GM21619 (cell line): ENCODE measurements at regions not wholly inside any gene's neighbourhood (a gene's known extent, or its start where the extent isn't known, plus 50 kb on each side); places are given as distances from the start of the nearest gene placed in this dataset.

Experiments
- ATAC-seq: cut with Tn5 transposase; IDR thresholded peaks from one replicate; pipeline ENCODE4 v1.9.1; 2021; ENCODE audit not compliant: unreplicated experiment

- no peak for ATAC-seq
Observed at GRCh38 chr5:54656261-54656728, 138.7 kb downstream of the SNX18 start.

GRCh38 chr5:54655761-54656160 lies 138.2 kb downstream of the SNX18 start:
- ATAC-seq, result no peak

DNA sequence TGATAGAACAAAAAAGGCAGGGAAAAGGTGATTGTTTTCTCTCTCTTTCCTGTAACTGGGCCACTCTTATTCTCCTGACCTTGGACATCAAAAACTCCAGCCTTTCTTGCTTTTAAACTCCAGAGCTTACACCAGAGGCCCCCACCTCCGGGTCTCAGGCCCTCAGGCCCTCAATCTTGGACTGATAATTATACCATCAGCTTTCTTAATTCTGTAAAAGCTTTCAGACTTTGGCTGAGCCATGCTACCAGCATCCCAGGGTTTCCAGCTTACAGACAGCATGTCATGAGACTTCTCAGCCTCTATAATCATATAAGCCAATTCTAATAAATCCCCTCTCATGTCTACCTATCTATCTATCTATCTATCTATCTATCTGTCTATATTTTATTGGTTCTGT lies 137.7 kb downstream of the SNX18 start:
- ATAC-seq, result no peak

DNA sequence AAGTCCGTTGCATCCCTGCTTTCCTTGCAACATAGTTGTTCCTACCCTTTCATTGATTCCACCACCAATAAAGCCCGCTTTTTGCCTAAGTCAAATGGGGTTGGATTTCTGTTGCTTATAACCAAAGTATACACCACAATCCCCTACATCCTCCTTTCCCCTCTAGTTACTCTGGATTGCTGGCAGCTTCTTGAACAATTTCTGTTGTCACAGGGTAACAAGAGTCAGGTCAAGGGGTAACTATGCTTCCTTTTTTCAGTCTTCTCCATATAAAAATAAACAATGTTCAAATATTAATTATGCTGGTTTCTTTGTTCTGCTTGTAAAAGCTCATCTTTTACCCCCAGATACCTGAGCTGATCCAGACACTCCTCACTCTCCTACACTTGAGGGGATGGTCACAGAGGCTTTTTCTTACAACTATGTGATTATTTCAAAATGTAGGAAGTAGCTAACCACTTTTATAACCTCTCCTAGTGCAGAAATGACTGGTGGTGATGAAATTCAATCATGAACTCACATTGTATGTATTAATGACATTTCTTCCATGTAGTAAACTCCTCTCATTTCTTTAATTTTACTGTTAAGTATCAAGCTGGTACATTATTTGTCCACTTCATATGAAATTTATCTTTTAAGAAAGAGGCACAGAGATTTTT lies 136.5 kb downstream of the SNX18 start:
- ATAC-seq, result no peak

DNA sequence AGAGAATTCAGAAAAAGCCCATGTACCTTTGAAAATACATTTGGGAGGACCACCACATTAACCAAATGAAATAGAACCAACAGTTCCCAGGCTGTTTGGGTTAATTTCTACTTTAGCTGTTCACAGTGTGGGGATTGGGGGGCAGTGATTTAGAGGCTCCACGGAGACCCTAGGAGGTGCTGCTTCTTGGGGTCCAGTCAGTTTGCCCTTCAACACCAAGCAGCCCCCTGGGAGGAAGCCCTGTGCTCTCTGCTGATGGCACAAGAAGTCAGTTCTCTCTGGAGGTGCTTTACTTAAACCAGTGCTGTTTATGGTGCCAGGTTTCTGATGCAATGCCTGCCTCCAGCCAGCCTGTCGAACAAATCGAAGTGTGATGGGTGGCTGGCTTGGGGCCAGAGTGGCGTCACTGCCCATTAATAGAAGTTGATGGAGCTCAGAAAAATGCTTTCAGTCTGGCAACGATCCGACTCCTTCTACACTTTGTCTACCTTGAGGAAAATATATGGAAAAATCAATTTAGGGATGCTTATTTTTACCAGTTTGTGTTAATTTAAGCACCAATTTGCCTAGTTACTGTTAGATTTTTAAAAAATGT lies 134.0 kb downstream of the SNX18 start:
- no peak for ATAC-seq

DNA sequence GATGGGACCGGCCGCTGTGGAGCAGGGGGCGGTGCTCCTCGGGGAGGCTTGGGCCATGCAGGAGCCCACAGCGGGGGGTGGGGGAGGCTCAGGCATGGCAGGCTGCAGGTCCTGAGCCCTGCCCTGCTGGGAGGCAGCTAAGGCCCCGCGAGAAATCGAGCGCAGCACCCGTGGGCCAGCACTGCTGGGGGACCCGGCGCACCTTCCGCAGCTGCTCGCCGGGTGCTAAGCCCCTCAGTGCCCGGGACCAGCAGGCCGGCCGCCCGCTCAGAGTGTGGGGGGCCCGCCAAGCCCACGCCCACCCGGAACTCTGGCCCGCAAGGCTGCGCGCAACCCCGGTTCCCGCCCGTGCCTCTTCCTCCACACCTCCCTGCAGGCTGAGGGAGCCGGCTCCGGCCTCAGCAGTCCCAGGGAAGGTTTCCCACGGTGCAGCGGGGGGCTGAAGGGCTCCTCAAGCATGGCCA lies 131.5 kb downstream of the SNX18 start:
- ATAC-seq, result no peak

DNA sequence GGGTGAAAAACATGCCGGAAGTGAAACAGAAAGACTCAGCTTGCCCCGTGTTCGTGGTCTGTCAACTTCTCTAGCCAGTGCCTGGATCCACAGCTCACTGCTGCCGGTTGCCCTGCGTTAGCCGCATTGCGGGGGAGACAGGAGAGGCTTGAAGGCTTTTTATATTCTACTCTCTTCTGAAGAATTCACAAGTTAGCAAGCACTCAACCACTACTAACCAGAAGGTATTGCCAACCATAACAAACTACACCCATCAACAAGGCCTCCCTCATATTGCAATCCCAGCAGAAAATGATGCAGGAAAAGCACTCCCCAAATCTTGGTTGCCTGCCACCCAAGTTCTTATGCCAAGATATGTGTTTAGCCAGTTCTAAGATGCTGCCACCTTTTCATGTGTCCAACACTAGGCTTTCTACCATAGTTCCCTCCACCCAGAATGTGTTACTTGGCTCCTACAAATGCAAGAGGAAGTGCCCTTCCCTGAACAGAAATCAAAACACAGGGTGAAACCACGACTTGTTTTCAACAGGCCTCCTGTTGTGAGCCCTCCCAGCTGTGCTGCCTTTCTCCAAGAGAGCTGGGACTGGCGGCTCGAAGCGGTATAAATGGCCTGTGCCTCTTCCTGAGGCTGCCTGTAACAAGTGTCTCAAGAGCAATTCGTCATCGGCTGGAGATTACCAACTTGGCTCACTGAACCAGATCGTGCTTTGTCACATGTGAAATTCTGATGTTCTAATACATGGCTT lies 129.0 kb downstream of the SNX18 start:
- peak; percentile 86 for ATAC-seq

- no peak for ATAC-seq
Observed at GRCh38 chr5:54645882-54646355, 128.4 kb downstream of the SNX18 start.

GRCh38 chr5:54644226-54644625 lies 126.7 kb downstream of the SNX18 start:
- ATAC-seq, result no peak

GRCh38 chr5:54643685-54644106 lies 126.1 kb downstream of the SNX18 start:
- ATAC-seq, result no peak

DNA sequence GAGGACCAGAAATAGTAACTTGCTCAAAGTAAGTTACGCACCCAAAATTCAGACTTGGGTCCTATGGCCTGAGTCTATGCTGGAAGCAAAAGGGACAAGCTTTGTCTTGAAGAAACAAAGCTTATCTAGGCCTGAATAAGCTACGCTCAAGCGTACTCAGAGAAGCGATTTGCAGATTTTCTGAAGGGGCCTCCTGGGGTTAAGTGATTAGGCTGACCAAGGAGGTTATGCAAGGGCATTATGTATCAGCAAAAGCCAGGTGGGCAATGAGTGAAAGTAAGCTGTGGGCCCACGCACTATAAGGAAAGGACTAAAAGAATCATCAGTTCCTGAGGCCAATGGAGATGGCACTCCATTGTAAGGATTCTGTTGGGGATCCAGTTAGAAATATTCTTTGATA lies 122.1 kb downstream of the SNX18 start:
- ATAC-seq, result no peak

GRCh38 chr5:54638106-54638505 lies 120.5 kb downstream of the SNX18 start:
- no peak for ATAC-seq

- ATAC-seq, result no peak
Observed at GRCh38 chr5:54637654-54638053, 120.1 kb downstream of the SNX18 start.

DNA sequence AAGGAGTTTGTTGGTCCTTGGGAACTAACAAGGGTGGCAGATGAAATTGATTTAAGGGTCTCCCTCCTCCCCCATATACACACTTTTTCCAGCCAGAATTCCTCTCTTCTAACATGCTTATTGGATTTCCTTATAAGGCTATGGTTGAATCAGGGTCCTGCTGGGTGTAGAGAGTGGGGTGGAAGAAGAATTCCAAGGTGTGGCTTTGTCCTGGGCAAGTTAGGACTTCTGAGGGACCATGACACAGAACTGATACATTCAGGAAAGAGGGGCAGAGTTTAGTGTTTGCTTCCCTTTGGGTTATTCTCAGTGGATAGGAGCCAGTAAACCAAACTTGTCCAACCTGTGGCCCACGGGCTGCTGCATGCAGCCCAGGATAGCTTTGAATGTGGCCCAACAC lies 116.5 kb downstream of the SNX18 start:
- ATAC-seq, result no peak

GRCh38 chr5:54632131-54632701 lies 114.7 kb downstream of the SNX18 start:
- no peak for ATAC-seq

DNA sequence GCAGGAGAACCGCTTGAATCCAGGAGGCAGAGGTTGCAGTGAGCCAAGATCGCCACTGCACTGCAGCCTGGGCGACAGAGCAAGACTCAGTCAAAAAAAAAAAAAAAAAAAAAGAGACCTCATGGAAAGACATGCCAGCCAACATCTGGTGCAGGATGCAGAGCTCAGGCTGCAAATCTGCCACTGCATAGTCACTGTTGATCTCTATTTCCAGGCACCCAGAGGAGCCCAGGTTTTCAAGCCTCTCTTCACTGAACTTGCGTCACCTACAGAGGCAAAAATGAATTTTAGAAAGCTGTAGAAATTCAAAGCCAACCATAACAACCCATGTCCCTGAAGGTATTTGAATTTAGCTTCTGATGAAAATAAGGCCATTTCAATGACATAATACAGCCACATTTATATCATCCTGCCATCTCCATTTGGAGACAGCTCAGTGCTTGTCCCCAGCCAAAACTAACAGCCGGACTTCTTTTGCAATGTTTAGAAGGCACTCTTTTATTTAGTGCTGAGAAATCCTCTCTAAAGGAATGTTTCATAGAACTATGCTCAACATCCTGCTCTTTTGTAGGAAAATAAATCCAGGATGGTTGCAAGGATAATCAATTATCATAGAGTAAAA lies 113.3 kb downstream of the SNX18 start:
- ATAC-seq, result no peak

DNA sequence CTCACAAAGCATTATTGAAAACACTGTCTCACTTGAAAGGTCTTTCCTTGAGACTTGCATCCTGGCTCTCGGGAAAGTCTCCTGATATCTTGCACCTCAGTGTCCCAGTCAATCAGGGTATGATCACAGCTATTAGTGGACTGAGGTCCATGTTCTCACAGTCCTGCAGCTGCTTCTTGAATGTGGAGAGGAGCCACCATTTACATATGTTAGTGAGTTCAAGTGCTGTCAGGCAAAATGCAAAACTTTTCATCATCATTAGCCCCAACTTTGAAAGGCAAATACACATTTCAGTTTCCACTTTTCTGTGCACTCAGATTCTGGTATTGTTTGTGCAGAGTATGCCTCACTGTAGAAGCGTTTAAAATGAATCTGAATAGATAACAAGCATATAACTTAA lies 111.6 kb downstream of the SNX18 start:
- no peak for ATAC-seq

GRCh38 chr5:54628050-54628449 lies 110.5 kb downstream of the SNX18 start:
- ATAC-seq, result no peak

DNA sequence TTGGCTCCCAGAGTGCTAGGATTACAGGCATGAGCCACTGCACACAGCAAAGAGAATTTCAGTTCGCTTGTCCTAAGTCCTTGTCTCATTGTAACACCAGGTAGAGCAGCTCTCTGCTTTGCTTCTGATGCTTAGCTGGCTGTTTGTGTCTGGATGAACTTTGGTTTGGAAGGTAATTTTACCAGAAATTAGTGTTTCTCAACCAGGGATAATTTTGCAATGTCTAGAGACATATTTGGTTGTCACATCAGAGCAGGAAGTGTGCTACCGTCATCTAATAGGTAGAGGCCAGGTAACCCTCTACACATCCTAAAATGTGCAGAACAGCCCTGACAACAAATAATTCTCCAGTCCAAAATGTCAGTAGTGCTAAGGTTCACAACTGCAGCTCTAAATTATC lies 108.8 kb downstream of the SNX18 start:
- ATAC-seq, result no peak

DNA sequence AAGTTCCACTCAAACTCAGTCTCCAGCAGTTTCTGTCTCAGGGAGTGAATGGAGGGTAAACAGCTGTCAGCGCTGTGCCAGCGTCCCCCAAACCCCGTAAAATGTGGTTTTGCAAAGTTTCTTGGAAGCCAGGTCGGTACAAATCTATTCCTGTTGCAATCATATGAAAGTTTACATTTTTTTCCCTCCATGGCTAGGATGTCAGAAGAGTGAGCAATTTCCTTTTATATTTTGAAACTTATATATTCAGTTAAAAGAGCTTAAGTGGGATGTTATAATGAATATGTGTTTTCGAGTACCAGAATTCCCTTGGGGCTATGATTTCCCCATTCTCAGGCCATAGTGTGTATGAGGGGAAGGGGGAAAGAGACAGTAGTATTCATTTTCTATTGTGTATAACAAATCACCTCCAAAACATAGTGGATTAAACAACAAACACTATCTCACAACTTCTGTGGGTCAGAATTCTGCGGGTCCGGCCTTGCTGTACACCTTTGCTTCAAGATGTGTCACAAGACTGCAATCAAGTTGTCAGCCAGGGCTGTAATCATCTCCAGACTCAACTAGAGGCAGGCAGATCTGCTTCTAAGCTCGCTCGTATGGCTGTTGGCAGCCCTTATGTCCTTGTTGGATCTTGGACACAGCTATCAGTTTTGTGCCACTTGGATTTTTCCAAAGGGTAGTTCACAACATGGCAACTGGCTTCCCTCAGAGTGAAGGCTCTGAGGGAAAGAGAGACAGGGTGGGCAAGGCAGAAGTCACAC lies 107.4 kb downstream of the SNX18 start:
- no peak for ATAC-seq
